Gastroesophageal sphincter (tissue), 4 donors: ENCODE measurements at regions not wholly inside any gene's neighbourhood (a gene's known extent, or its start where the extent isn't known, plus 50 kb on each side); places are given as distances from the start of the nearest gene placed in this dataset.

Experiments used
- ATAC-seq: fragments of 150-250 bp; one replicate; pipeline ENCODE4 v1.9.1; 2016; ENCODE audit warnings: mild to moderate bottlenecking, moderate library complexity
- H3K27ac ChIP-seq, 4 donors: fragments of 200-600 bp; sonication (generic) in 3 of 4; 1 replicate in 3 of 4; 2 replicates in 1 of 4; pipeline ENCODE4 v1.5.1; 2016 to 2019
- H3K27me3 ChIP-seq: fragments of 200-600 bp; sonication (generic); one replicate; pipeline ENCODE4 v1.5.1; 2019
- H3K36me3 ChIP-seq, 2 donors: fragments of 200-600 bp; sonication (generic); one replicate each; pipeline ENCODE4 v1.5.1; 2019; ENCODE audit warnings: control low read depth in 1 of 2
- H3K4me1 ChIP-seq, 3 donors: fragments of 200-600 bp; sonication (generic); 1 replicate in 2 of 3; 2 replicates in 1 of 3; pipeline ENCODE4 v1.5.1; 2016 to 2019; ENCODE audit warnings: control low read depth in 2 of 3
- H3K4me3 ChIP-seq, 2 donors: fragments of 200-600 bp; sonication (generic); one replicate each; pipeline ENCODE4 v1.5.1; 2019; ENCODE audit warnings: mild to moderate bottlenecking in 1 of 2, moderate library complexity in 1 of 2
- H3K9me3 ChIP-seq, 3 donors: fragments of 200-600 bp; sonication (generic); one replicate each; pipeline ENCODE4 v1.5.1; 2017 to 2019; ENCODE audit warnings: control low read depth in 2 of 3
- EP300 ChIP-seq: sonication (generic); formaldehyde crosslinking; IDR thresholded peaks from one replicate; pipeline ENCODE4 v1.6.1; 2017; ENCODE audit warnings: antibody characterized with exemption, mild to moderate bottlenecking
- POLR2A ChIP-seq, 2 donors: fragments of 450-650 bp; IDR thresholded peaks; one replicate each; pipeline ENCODE4 v1.6.1; 2017; ENCODE audit warnings: antibody characterized with exemption in 2 of 2, mild to moderate bottlenecking in 2 of 2, moderate library complexity in 1 of 2
- POLR2AphosphoS5 ChIP-seq: sonication (generic); formaldehyde crosslinking; IDR thresholded peaks from one replicate; pipeline ENCODE4 v1.6.1; 2017; ENCODE audit warnings: antibody characterized with exemption
- WGBS, 2 donors: methylation state at CpG; one replicate each; pipeline ENCODE4 v1.1.5; 2018; ENCODE audit warnings: low coverage in 1 of 2; 5-methylcytosine and 5-hydroxymethylcytosine counted together
- TF ChIP-seq, protein P1 (sequence below), 4 experiments: fragments of 200-600 bp in 2 of 4; fragments of 450-650 bp in 2 of 4; sonication (generic) in 1 of 4; IDR thresholded peaks; one replicate each; pipeline ENCODE4 v1.5.1; 2017 to 2019; ENCODE audit warnings: antibody characterized with exemption in 4 of 4, mild to moderate bottlenecking in 2 of 4, moderate library complexity in 2 of 4

GRCh38 chr1:103362348-103363007 is 163.0 kb upstream of the RNPC3 start:
- Histone ChIP-seq H3K36me3 (no peaks in the 10 kb centered on the region), H3K27me3 (no peaks in the 10 kb centered on the region), H3K27ac (no peak overlapping the region), H3K9me3 (no peaks in the 10 kb centered on the region), H3K4me1 (no peaks in the 10 kb centered on the region), H3K4me3 (no peak overlapping the region)
- no peak for TF ChIP-seq EP300
- TF ChIP-seq POLR2A (IDR thresholded peaks at IDR 0.05), result no peak
- TF ChIP-seq, protein P1, sequence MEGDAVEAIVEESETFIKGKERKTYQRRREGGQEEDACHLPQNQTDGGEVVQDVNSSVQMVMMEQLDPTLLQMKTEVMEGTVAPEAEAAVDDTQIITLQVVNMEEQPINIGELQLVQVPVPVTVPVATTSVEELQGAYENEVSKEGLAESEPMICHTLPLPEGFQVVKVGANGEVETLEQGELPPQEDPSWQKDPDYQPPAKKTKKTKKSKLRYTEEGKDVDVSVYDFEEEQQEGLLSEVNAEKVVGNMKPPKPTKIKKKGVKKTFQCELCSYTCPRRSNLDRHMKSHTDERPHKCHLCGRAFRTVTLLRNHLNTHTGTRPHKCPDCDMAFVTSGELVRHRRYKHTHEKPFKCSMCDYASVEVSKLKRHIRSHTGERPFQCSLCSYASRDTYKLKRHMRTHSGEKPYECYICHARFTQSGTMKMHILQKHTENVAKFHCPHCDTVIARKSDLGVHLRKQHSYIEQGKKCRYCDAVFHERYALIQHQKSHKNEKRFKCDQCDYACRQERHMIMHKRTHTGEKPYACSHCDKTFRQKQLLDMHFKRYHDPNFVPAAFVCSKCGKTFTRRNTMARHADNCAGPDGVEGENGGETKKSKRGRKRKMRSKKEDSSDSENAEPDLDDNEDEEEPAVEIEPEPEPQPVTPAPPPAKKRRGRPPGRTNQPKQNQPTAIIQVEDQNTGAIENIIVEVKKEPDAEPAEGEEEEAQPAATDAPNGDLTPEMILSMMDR (IDR thresholded peaks at IDR 0.05), result no peak
- 86 to 97% methylated on average over 3 to 4 of the region's 4 CpGs for WGBS, 2 donors
- ATAC-seq, result no peak

DNA sequence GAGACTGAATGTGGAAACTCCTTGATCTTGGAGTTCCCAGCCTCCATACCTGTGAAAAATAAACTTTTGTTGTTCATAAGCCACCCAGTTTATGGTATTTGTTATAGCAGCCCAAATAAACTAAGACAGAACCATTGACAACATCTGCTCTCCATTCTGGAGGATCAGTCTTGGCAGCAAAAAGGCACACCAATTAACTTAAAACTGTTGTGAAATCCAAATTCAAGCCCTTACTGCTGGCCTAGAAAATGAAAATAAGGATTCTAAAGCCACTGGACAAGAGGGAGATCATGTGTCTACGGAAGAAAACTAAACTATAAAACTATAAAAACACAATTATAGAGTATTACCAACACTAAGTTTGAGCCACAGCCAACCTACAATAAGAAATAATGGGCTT is 172.1 kb upstream of the RNPC3 start:
- TF ChIP-seq, protein P1 (IDR thresholded peaks at IDR 0.05), result no peak
- TF ChIP-seq EP300 (no peak), POLR2A (IDR thresholded peaks at IDR 0.05) (no peak), POLR2AphosphoS5 (no peak)
- Histone ChIP-seq H3K4me1 (no peaks in the 10 kb centered on the region), H3K9me3 (no peaks in the 10 kb centered on the region), H3K36me3 (no peaks in the 10 kb centered on the region), H3K27me3 (no peaks in the 10 kb centered on the region), H3K4me3 (no peak overlapping the region), H3K27ac (no peak overlapping the region)
- WGBS, 2 donors, result 63 to 73% methylated on average over 1 of the region's 1 CpG
- no peak for ATAC-seq

- H3K4me3 ChIP-seq, result no peak overlapping the region
- H3K27me3 ChIP-seq, result no peaks in the 10 kb centered on the region
- H3K4me1 ChIP-seq, result no peaks in the 10 kb centered on the region
- no peak for ATAC-seq
- H3K9me3 ChIP-seq, result no peaks in the 10 kb centered on the region
- H3K36me3 ChIP-seq, result no peaks in the 10 kb centered on the region
- 23 to 64% methylated on average over 1 of the region's 1 CpG for WGBS, 2 donors
- H3K27ac ChIP-seq, result no peak overlapping the region
- TF ChIP-seq EP300 (no peak), POLR2A (IDR thresholded peaks at IDR 0.05) (no peak), POLR2AphosphoS5 (no peak)
- TF ChIP-seq, protein P1 (IDR thresholded peaks at IDR 0.05), result no peak
Measured at GRCh38 chr1:103348136-103348535, 177.4 kb upstream of the RNPC3 start.

DNA sequence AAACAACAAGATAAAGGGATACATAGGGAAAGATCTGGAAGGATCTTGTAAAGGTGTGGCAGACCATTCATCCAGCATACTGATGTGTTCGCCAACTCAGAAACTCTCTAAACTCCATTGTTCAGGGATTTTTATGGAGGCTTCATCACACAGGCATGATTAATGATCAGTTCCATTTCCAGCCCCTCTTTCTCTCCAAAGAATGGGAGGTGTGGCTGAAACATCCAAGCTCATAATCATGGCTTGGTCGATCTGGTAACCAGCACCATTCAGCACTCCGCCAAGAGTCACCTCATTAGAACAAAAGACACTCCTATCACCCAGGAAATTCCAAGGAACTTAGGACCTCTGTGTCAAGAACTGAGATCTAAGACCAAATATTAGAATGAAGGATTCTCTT is 180.6 kb upstream of the RNPC3 start:
- WGBS, 2 donors, result 78 to 87% methylated on average over 3 of the region's 3 CpGs
- Histone ChIP-seq H3K9me3 (no peaks in the 10 kb centered on the region), H3K27me3 (no peaks in the 10 kb centered on the region), H3K4me1 (no peaks in the 10 kb centered on the region), H3K27ac (no peak overlapping the region), H3K4me3 (no peak overlapping the region), H3K36me3 (no peaks in the 10 kb centered on the region)
- TF ChIP-seq POLR2A (IDR thresholded peaks at IDR 0.05) (no peak), EP300 (no peak), POLR2AphosphoS5 (no peak)
- TF ChIP-seq, protein P1 (IDR thresholded peaks at IDR 0.05), result no peak
- ATAC-seq, result no peak

GRCh38 chr1:103341377-103341880 is 184.1 kb upstream of the RNPC3 start:
- Histone ChIP-seq H3K9me3 (no peaks in the 10 kb centered on the region), H3K27ac (no peak overlapping the region), H3K27me3 (no peaks in the 10 kb centered on the region), H3K4me3 (no peak overlapping the region), H3K4me1 (no peaks in the 10 kb centered on the region), H3K36me3 (no peaks in the 10 kb centered on the region)
- WGBS, 2 donors, result 69 to 86% methylated on average over 2 of the region's 2 CpGs
- TF ChIP-seq, protein P1 (IDR thresholded peaks at IDR 0.05), result no peak
- TF ChIP-seq POLR2AphosphoS5 (no peak), POLR2A (IDR thresholded peaks at IDR 0.05) (no peak), EP300 (no peak)
- no peak for ATAC-seq
